GM18867 (cell line): ENCODE measurements at regions not wholly inside any gene's neighbourhood (a gene's known extent, or its start where the extent isn't known, plus 50 kb on each side); places are given as distances from the start of the nearest gene placed in this dataset.

Experiments used
- ATAC-seq: cut with Tn5 transposase; IDR thresholded peaks from one replicate; pipeline ENCODE4 v1.9.1; 2021; ENCODE audit warnings: mild to moderate bottlenecking, moderate library complexity; ENCODE audit not compliant: unreplicated experiment

DNA sequence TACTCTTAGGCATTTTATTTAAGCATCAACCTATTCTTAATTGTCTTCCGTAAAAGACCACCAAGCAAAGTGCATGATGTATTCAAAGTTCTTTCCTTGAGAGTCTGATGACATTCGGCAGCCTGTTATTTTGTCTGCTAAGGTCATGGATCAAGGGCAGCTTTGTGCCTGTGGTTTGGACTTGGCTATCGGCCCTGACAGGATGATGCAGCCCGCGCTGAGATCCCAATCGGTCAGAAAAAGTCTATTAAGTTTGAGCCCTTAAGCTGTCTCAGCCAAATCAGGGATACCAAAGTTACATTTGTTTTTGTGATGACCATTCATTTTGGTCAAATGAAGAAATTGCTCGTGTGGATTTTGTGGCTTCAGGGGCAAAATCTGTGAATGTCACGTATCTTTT, 718.9 kb upstream of the FANCL start:
- ATAC-seq, result no peak

GRCh38 chr2:58957188-58957840, 716.2 kb upstream of the FANCL start:
- no peak for ATAC-seq

DNA sequence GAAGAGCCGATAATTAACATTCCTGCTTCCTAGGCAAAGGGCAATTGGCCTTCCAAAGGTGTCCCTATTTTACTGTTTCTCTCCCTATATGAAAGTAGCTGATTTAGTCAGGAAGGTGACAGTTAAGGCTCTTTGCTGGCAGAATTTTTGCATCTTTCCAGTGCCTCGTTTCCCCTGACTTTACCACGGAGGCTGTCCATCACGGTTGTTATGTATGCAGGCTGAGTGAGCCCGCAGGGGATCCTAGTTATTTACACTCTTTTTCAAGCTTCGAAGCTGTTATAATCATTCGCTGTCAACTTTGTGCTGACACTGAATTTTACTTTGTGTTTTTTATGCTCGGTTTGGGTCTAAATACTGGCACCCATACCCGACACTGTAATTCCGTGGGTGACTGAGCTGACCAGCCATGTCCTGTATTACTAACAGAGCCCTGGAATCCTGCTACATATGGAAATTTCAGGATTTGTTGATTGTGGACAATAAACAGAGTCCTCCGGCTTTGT, 713.8 kb upstream of the FANCL start:
- ATAC-seq, result no peak

DNA sequence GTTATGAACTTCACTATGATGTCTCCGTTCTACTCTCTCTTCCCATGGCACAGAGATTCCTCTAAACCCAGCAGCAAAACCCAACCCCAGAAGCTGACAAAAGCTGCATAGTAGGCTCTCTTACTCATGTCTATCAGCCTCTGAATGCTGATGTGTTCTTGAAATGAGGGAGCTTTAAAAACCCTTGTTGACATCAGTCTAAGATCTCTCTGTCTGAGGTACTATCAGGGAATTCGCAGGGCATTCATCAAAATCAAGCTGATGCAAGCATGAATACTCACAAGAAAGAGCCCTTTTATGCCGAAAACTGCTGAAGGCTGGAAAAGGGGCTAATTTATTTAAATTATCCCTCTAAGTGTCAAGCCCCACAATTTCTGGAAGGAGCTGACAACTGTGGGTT, 710.6 kb upstream of the FANCL start:
- ATAC-seq, result no peak

DNA sequence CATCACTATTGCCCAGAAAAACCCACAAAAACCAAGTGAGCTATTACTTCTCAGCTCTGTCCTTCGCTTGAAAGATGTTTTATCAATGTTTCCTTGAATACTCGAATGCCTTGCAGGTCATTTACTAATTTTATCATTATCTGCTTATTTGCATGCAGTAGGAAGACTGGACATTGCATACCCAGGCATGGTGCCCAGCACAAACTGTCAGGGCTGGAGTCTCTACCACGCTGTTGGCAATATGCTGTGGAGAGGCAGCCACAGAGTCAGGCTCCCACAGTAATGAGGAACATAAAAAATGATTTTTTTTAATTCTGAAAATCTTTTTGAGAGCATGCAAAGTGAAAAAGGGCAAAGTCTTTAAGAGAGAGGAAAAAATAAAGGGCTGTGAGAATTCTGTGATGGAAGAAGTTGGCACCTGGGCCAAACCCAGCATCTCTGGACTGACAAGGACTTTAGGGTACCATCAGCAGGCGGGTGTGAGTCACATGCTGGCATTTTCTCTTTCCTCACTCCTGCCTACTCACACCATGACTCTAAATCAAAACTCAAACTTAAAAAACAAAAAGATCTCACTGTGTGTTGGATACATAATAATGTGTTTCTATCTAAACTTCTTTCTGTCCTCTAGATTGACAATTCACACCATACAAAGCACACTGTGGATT, 709.8 kb upstream of the FANCL start:
- ATAC-seq, result no peak

DNA sequence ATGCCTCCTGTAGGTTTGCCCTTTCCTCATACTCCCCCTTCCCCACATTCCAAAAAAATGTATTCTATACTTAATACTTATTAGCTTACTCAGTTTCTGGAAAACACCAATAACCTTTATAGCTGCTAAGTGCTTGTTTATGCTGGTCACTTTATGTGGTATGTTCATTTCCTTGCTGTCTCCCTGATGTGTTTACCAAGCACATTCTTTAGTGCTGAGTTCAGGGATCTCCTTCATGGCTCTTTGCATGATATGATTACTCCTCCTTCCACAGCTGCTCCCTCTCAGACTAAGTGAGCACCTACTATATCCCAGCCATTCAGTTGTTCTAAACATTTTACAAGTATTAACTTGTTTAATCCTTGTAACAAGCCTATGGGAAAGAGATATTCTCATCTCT, 698.3 kb upstream of the FANCL start:
- ATAC-seq, result no peak

- ATAC-seq, result no peak
Observed at GRCh38 chr2:58938988-58939387, 697.9 kb upstream of the FANCL start.

GRCh38 chr2:58932801-58933200, 691.7 kb upstream of the FANCL start:
- no peak for ATAC-seq

DNA sequence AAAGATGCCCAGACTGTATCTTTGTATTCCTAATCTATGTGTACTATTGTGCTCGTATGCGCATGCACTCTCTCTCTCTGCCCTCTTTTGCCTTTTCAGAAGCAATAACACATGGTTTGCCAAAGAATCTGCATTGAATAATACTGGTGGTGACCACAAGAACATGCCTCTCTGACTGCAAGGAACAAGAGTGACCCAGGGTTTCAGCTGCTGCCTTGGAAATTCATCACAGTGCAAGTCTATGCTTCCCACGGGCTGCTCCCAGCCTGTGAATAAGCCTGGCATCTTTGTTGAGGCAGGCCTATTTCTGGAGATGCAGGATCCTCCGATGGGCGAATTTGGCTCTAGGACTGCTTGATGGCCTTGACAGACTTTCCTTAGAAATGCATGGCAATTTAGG, 689.4 kb upstream of the FANCL start:
- ATAC-seq, result no peak

DNA sequence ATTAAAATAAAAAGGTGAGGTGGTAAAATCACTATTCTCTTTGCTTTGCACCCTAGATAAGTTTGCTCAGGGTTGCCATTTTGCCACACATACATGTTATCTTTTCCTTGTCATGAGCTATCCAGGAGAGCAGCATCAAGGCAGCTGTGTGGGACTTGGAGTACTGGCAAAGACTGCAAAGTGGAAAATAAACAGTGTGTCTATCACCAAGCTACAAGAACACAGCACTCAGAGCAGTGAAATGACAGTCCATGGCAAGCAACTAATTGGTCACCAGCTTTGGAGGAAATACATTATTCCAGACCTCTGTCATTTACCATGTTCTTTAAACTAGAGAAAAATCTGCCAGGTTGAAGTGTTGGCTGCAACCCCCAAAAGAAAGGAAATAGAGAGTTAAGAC, 687.8 kb upstream of the FANCL start:
- ATAC-seq, result no peak

GRCh38 chr2:58928391-58928790, 687.3 kb upstream of the FANCL start:
- no peak for ATAC-seq

DNA sequence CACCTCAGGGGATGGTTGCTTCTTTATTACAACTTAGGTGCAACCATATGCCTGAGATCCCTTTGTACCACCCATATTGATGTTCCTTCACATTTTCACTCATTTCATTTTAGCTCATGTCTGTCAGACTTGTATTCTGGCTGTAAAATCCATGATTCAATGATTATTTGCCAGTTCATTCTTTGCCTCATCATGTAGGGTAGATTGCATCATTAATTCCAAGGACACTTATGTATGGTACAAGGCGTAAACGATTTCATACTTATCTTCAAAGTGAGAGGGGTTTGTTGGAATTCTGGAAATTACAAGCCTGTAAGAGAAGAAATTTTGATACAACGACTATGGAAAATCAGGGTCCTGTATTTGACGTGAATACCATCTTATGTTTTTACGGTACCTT, 685.0 kb upstream of the FANCL start:
- ATAC-seq, result no peak

DNA sequence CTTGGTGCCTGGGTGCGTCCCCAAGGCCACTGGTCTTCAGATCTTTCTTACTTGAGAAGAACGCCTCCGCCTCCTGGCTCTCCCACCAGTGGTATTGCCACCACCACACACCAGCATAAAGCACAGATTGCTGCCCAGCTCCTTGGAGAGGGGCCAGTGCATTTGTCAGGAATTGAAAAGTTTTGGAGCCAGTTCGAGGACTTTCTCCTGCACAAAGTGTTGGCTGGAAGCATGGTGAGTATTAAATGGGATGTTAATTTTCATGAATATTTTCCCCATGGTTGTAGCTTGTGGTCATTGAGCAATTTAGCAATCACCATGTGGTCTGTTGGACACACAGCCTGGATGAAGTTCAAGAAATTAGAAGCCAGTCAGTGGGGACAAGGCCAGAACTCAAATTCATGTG, 684.6 kb upstream of the FANCL start:
- no peak for ATAC-seq

GRCh38 chr2:58923869-58924268, 682.7 kb upstream of the FANCL start:
- no peak for ATAC-seq

DNA sequence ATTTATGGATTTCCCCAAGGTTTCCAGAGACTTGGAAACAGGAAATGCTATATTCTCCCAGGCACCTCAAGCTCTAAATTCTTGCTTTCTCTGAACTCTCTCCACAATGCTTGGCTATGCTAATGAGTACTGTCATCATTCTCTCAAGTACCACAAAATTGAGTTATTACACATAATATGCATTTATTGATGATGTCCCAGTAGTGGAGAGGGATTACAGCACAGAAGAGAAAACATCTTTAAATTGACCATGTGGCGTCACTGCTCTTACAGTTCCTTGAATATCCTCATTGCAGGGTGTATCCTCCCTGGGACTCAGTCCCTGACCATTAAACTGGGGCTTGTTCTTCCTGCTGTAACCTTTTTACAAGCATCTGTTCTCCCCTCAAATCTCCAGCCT, 681.1 kb upstream of the FANCL start:
- ATAC-seq, result no peak

DNA sequence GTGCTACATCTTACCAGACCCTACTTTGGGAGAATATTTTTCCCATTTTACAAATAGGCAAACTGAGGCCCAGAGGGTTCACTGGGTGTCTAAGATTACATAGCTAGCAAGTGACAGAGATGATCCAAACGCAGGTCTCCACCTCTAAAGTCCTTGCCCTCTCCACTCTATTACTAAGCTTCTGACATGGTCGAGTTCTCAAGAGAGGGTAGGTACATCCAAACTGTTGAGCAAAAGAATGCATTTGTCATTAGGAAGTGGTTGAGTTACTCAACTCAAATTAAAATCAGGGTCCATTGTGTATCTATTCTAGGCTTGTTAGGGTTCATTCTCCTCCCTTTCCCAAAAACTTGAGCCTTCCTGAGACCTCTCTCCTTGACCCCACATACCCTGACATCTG, 680.6 kb upstream of the FANCL start:
- no peak for ATAC-seq

GRCh38 chr2:58920001-58920400, 678.9 kb upstream of the FANCL start:
- no peak for ATAC-seq

GRCh38 chr2:58919316-58919715, 678.2 kb upstream of the FANCL start:
- ATAC-seq, result no peak

DNA sequence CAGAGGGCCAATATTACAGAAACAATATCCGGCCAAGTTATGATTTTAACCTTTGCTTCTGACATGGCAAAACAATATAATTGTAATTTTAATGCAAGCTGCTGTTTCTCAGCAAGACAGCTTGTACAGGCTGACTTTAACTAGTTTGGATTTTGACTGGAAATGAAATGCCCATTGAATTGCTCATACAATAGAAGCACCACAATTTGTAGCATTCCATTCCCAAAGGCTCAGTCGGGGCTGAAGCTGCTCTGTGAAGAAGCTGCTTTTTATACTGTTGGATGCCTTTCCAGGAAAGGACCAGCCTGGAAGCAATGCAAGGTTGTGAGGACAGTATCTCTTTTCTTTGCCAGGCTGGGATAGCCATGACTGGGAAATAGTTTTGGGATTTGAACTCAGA, 677.0 kb upstream of the FANCL start:
- ATAC-seq, result no peak

- no peak for ATAC-seq
Observed at GRCh38 chr2:58917596-58917995, 676.5 kb upstream of the FANCL start.

DNA sequence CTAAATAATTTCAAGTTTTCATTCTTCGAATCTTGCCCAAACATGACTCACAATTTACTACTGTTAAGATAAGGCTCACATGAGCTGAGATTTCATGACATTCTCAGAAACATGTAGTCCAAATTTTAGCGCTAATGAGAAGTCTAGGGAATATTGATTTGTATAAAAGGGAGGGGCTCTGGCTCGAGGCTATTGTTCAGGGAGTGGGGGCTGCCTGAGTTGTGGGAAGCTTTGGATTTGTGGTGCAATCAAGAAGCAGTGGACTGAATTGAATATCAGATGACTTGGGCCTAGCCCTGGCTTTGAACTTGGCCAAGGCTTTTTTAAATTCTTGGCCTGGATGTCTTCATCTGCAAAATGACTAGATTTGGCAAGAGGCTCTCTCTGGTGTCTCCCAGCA, 674.9 kb upstream of the FANCL start:
- no peak for ATAC-seq

- ATAC-seq, result no peak
Observed at GRCh38 chr2:58914733-58915505, 673.8 kb upstream of the FANCL start.
